ENCODE measurements at regions not wholly inside any gene's neighbourhood (a gene's known extent, or its start where the extent isn't known, plus 50 kb on each side); places are given as distances from the start of the nearest gene placed in this dataset.

GRCh38 chr1:194047206-194047605, 860.8 kb upstream of the B3GALT2 start:
- no peak for FAIRE-seq
- H3K27me3 ChIP-seq (ENCODE audit: control insufficient read depth in 2 of 2, insufficient read depth in 2 of 2, low read length in 2 of 2), result no peaks in the 10 kb centered on the region
- dilution Hi-C loops (cut with MboI; ENCODE audit: extremely low pct_ligation_motif_present, low sequenced_read_pairs) (no loop called here), intact Hi-C loops (cut with micrococcal nuclease) (no loop called here)
- no peaks in the 10 kb centered on the region for H3K9me3 ChIP-seq (replicated peaks; ENCODE audit: control insufficient read depth, insufficient read depth, low read length)
- POLR2A ChIA-PET, result no interaction called here
- H3K36me3 ChIP-seq (ENCODE audit: control insufficient read depth in 2 of 2, extremely low read depth in 1 of 2, insufficient read depth in 2 of 2, low read length in 2 of 2), result no peaks in the 10 kb centered on the region
- H2AFZ ChIP-seq (ENCODE audit: low read depth, low read length), result no peak overlapping the region
- no peak overlapping the region for H3K4me3 ChIP-seq (replicated peaks in 1 of 3; ENCODE audit: insufficient read depth in 1 of 3, low read depth in 1 of 3, low read length in 3 of 3)
- peaks cover 8% of the 10 kb centered on the region for H3K4me1 ChIP-seq (ENCODE audit: control insufficient read depth, extremely low read depth, insufficient read depth, low read length)
- DNase-seq (ENCODE audit: low read depth, low spot score), result no peak
- H3K9ac ChIP-seq (replicated peaks; ENCODE audit: extremely low read depth, insufficient read depth, low read length), result no peak overlapping the region
- H3K4me2 ChIP-seq (ENCODE audit: insufficient read depth, low read length), result no peak overlapping the region
- no peaks in the 10 kb centered on the region for H3K9me1 ChIP-seq (replicated peaks; ENCODE audit: control insufficient read depth, extremely low read depth, insufficient read depth, low read length)
- TF ChIP-seq MYC (IDR thresholded peaks at IDR 0.05; ENCODE audit: low read depth, low read length) (no peak), POLR2A (IDR thresholded peaks at IDR 0.05; ENCODE audit: low read depth, low read length) (no peak), CTCF (IDR thresholded peaks at IDR 0.05; ENCODE audit: extremely low read depth in 1 of 2, insufficient read depth in 1 of 2, low read depth in 1 of 2, low read length in 2 of 2) (no peak), GATA2 (IDR thresholded peaks at IDR 0.05; ENCODE audit: insufficient read depth, insufficient read length, low read depth, low read length) (no peak), JUN (IDR thresholded peaks at IDR 0.05; ENCODE audit: borderline replicate concordance, insufficient read depth, insufficient read length, low read depth) (no peak), MAX (IDR thresholded peaks at IDR 0.05; ENCODE audit: insufficient read depth, insufficient read length) (no peak), EZH2 (IDR thresholded peaks at IDR 0.05; ENCODE audit: borderline replicate concordance, low read depth, low read length, severe bottlenecking) (no peak), FOS (IDR thresholded peaks at IDR 0.05; ENCODE audit: borderline replicate concordance, insufficient read depth, low read length) (no peak), POLR2AphosphoS5 (IDR thresholded peaks at IDR 0.05; ENCODE audit: insufficient read depth, low read depth, low read length) (no peak)
- no TSS peak for BruUV-seq (replicated peaks)
- H4K20me1 ChIP-seq (replicated peaks; ENCODE audit: control insufficient read depth, extremely low read depth, insufficient read depth, low read length), result no peaks in the 10 kb centered on the region
- H3K27ac ChIP-seq (ENCODE audit: insufficient read depth, low read depth, low read length), result no peak overlapping the region
- no peaks in the 10 kb centered on the region for H3K79me2 ChIP-seq (ENCODE audit: control insufficient read depth, insufficient read depth, low read length)
- CTCF ChIA-PET, result no interaction called here
